ENCODE measurements at regions not wholly inside any gene's neighbourhood (a gene's known extent, or its start where the extent isn't known, plus 50 kb on each side); places are given as distances from the start of the nearest gene placed in this dataset.

GRCh38 chr7:109695419-109695818 lies 1125.7 kb downstream of the DNAJB9 start:
- no peak for TF ChIP-seq CTCF (IDR thresholded peaks at IDR 0.05; ENCODE audit: low read length)
- TF ChIP-seq EZH2phosphoT487 (IDR thresholded peaks at IDR 0.05; ENCODE audit: low read length) = no peak

Data from MM.1S (cell line).